Mesodermal cell (in vitro differentiated cells): ENCODE measurements at regions not wholly inside any gene's neighbourhood (a gene's known extent, or its start where the extent isn't known, plus 50 kb on each side); places are given as distances from the start of the nearest gene placed in this dataset.
"Not testable (repeated sequence)": the region's sequence is repeated elsewhere in the genome, so short reads cannot be mapped to it uniquely, and the experiment has no call there.

Source experiments
- H3K27ac ChIP-seq: 2 replicates; pipeline ENCODE4 v1.7.0; 2013; ENCODE audit warnings: mild to moderate bottlenecking, low read depth, low read length, moderate library complexity; ENCODE audit not compliant: severe bottlenecking
- H3K36me3 ChIP-seq: 2 replicates; pipeline ENCODE4 v1.7.1; 2013; ENCODE audit warnings: mild to moderate bottlenecking, low read length, moderate library complexity; ENCODE audit not compliant: control insufficient read depth, insufficient read depth
- H3K4me1 ChIP-seq: one replicate; pipeline ENCODE4 v1.7.1; 2013; ENCODE audit warnings: mild to moderate bottlenecking, low read length; ENCODE audit not compliant: insufficient read depth, control insufficient read depth, poor library complexity, severe bottlenecking
- H3K4me3 ChIP-seq: 2 replicates; pipeline ENCODE4 v1.7.0; 2013; ENCODE audit warnings: low read length, control low read depth, mild to moderate bottlenecking; ENCODE audit not compliant: insufficient read depth, poor library complexity, severe bottlenecking; ENCODE audit errors: extremely low read depth
- H3K9me3 ChIP-seq: 2 replicates; pipeline ENCODE4 v1.7.1; 2013; ENCODE audit warnings: mild to moderate bottlenecking, low read length, moderate library complexity; ENCODE audit not compliant: control insufficient read depth
- WGBS, 2 experiments: methylation state at CpG; one replicate each; pipeline ENCODE4 v1.1.5; 2013; ENCODE audit warnings: missing lambda C conversion rate in 2 of 2; ENCODE audit not compliant: insufficient coverage in 2 of 2; 5-methylcytosine and 5-hydroxymethylcytosine counted together

DNA sequence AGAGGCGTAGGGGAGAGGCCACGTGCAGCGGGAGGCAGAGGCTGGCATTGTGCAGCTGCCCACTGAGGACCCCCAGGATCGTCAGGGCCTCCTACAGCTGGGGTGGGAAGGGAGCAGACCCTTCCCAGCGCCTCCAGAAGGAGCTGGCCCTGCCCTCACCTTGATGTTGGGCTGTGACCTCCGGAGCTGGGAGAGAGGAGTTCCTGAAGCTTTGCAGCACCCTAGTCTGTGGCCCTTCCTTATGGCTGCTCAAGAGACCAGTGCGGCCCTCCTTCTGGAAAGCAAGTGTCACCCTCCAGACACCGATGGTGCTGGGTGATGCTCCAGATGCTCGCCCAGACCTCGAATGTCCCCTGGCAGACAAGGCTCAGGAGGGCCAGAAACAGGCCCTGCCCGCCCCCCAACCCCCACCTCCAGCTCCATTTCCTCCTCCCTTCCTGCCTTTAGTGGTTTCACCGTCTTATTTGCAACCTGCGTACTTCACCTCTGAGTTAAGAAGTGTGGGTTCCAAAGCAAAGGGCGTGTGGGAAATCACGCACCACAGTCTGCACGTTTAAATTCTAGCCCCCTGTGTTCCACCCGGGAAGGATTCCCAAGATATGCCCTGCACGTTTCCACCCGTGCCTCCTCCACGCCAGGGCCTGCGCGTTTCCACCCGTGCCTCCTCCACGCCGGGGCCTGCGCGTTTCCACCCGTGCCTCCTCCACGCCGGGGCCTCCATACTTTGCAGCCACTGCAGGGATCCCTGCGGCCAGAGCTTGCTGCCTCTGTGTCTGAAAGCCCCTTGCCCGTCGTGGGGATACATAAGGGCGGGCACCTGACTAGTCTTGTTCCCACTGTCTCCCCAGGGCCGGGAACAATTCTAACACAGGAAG is 152.6 kb downstream of the NPIPB11 start:
- not testable (repeated sequence) for H3K4me3 ChIP-seq, H3K36me3 ChIP-seq, H3K9me3 ChIP-seq, H3K4me1 ChIP-seq, H3K27ac ChIP-seq
- 86 to 94% methylated on average over 10 to 27 of the region's 35 CpGs for WGBS, 2 experiments

DNA sequence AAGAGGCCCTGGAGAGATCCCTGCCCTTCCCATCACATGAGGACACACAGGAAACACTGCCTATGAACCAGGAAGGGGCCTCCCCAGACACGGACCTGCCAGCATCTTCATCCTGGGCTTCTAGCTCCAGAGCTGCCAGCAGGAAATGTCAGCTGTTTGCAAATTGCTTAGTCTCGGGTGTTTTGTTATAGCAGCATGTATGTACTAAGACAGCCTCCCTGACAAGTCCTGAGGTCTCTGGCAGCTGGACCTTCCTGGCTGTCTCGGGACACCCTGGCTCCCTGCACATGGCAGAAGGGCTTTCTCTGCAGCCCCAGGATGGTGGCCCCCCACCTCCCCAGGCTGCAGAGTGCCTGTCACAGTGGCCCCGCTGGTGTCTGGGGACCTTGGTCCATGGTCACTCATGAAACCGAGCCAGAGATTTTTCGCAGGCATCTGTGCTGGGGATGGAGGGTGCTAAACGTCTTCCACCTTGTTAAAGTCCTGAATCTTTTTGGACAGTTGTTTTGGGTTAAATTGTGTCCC is 153.4 kb downstream of the NPIPB11 start:
- H3K4me3 ChIP-seq, H3K4me1 ChIP-seq, H3K36me3 ChIP-seq, H3K9me3 ChIP-seq, H3K27ac ChIP-seq: not testable (repeated sequence)
- 100% methylated on average over 2 to 3 of the region's 7 CpGs for WGBS, 2 experiments

DNA sequence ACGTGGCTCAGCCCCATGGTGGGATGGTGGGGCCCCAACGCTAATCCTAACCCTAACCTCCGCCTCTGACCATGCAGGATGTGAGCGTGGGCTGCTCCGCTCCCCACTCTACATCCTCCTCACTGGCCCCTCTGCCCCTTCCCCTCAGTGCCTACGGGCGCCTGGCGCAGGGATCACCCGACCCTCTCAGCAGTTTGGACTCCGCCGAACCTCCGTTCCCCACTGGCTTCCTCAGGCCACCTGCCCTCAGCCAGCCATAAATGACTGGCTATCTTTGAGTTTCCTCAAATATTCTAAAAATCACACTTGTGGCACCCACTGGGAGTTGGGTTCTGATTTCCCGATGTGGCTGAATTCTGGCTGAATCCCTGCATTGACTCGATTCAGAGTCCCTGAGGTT is 154.2 kb downstream of the NPIPB11 start:
- not testable (repeated sequence) for H3K27ac ChIP-seq, H3K4me3 ChIP-seq
- 100% methylated on average over 9 to 11 of the region's 14 CpGs for WGBS, 2 experiments

DNA sequence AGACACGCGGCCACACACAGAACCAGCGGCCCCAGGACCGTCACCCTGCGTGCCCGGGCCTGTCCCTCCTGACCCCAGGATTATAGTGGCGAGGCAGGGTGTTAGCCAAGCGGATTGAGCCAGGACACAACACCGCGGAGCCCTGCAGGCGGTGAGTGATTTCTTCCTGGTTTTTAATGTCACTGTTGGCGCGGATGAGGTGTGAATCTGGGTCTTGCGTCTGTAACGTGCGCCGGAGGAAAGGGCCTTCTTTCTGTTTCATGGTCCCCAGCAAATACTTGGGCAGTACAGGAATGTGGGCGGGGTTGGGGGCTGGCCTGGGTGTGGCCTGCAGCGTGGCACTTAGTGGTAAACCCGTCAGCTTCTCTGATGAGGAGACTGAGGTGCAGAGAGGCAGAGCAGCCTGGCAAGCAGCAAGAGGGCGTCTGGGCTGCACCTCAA is 154.9 kb downstream of the NPIPB11 start:
- H3K9me3 ChIP-seq, H3K27ac ChIP-seq, H3K4me1 ChIP-seq, H3K36me3 ChIP-seq, H3K4me3 ChIP-seq: not testable (repeated sequence)
- WGBS, 2 experiments, result 79 to 87% methylated on average over 18 of the region's 21 CpGs

More for the DNA sequence above, 154.2 kb downstream of the NPIPB11 start:
- not testable (repeated sequence) for H3K9me3 ChIP-seq, H3K4me1 ChIP-seq, H3K36me3 ChIP-seq

DNA sequence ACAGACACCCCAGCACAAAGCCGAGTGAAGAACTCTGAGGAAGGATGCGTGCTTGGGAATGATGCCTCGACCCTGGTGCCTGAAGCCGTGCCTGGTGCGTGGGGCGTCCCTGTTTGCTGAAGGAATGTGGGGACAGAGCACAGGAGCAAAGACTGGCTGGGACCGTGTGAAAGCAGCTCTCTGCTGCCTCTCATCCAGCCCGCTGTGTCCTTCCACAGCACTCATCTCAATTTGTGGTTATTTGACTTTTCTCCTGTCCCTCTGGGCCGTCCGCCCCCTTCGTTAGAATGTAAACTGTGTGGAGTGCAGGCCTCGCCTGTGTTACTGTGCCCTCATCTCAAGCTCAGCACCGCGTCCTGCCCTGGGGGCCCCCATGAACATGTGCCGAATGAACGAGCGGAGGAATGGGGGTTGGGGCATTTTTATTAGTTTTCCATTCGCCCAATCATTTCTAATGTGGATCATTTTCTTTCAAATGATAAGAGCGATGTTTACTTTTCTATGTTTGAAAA is 155.5 kb downstream of the NPIPB11 start:
- not testable (repeated sequence) for H3K36me3 ChIP-seq, H3K4me3 ChIP-seq, H3K4me1 ChIP-seq, H3K9me3 ChIP-seq, H3K27ac ChIP-seq
- 76 to 88% methylated on average over 3 to 6 of the region's 19 CpGs for WGBS, 2 experiments

DNA sequence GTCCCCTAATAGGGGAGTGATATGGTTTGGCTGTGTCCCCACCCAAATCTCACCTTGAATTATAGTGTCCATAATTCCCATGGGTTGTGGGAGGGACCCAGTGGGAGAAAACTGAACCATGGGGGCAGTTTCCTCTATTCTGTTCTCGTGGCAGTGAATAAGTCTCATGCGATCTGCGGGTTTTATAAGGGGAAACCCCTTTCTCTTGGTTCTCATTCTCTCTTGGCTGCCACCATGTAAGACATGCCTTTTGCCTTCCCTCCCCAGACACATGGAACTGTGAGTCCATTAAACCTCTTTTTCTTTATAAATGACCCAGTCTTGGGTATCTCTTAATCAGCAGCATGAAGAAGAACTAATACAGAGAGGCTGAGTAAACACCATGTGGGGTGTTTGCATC is 156.0 kb downstream of the NPIPB11 start:
- 89 to 94% methylated on average over 3 of the region's 3 CpGs for WGBS, 2 experiments
- not testable (repeated sequence) for H3K4me3 ChIP-seq, H3K4me1 ChIP-seq, H3K27ac ChIP-seq, H3K36me3 ChIP-seq, H3K9me3 ChIP-seq

DNA sequence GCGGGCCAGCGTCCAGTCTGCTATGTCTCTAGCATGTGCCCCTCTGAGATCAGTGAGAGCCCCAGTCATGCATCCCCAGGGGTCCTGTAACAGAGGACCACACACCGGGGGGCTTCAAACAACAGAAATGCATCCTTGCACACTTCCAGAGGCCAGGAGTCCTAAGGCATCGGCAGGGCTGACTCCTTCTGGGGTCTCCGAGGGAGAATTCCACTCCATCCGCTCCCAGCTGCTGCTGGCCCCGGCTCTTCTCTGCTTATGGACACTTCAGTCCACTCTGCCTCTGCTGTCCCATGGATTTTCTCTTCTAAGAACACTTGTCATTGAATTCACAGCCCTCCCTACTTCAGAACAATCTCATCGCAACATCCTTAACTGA is 157.6 kb downstream of the NPIPB11 start:
- H3K27ac ChIP-seq, result peak overlapping the region; percentile 16
- WGBS, 2 experiments, result 87 to 93% methylated on average over 8 of the region's 8 CpGs
- not testable (repeated sequence) for H3K9me3 ChIP-seq, H3K36me3 ChIP-seq, H3K4me3 ChIP-seq, H3K4me1 ChIP-seq

DNA sequence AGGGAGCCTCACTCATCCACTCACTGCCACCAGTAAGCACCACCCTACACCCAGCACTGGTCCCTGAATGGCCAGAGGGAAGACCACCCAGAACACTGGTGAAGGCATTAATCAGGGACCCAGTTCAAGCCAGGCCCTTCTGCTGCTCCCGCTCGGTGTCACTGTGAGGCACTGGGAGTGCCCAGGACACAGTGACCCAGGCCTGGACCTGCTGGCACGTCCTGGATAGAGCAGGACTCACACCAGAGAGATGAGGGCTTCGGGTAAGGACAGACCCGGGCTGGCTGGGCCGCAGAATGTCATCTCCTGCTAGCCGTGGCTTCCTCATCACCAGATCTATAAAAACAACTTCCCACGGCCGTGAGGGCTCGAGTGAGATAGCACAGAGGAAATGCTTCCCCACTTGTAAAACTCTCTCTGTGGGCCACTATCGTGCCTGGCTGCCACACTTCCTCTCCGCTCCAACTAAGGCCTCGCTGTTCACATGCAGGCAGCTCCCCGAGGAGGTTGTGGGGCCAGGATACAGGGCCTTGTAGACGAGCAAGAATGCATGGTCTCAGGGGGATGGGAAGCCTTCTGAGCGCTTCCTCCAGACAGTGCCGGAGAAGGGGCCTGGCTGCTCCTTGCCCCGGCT is 158.1 kb downstream of the NPIPB11 start:
- not testable (repeated sequence) for H3K4me3 ChIP-seq, H3K36me3 ChIP-seq, H3K4me1 ChIP-seq, H3K9me3 ChIP-seq
- peak overlapping the region; percentile 16 for H3K27ac ChIP-seq
- WGBS, 2 experiments, result 81 to 85% methylated on average over 9 to 14 of the region's 18 CpGs

DNA sequence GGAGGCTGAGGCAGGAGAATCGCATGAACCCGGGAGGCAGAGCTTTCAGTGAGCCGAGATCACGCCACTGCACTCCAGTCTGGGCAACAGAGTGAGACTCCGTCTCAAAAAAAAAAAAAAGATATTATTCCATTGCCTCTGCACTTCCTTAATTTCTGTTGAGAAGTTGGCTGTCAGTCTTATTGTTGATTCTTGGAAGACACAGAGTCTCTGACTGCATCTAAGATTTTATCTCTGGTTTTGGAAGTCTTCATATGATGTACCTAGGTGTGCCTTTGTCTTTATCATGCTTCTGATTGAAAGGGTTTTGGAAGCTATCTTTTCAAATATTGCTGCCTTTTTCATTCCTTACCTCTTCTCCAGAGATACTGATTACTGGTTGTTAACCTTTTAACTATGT is 160.4 kb downstream of the NPIPB11 start:
- H3K4me3 ChIP-seq, H3K36me3 ChIP-seq, H3K27ac ChIP-seq, H3K4me1 ChIP-seq, H3K9me3 ChIP-seq: not testable (repeated sequence)
- WGBS, 2 experiments, result 63 to 100% methylated on average over 1 to 4 of the region's 5 CpGs

DNA sequence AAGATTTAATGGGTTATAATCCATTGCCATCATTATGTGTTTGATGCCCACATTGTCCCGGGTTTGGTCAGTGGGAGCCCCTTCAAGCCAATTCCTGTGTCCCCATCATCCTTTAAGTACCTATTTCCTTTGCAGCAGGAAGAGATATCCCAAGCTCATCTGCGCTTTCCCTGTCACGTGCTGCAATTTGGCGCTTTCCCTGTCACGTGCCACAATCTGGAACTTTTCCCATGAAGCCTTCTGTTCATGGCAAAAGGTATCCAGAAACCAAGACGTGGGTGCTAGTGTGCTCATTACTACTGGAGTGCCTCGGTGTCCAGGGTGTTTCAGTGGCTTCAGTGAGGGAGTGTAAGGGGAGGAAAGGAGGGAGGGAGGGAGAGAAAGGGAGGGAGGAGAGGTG is 168.5 kb downstream of the NPIPB11 start:
- H3K9me3 ChIP-seq, result no peaks in the 10 kb centered on the region
- WGBS, 2 experiments, result 89% methylated on average over 6 of the region's 7 CpGs
- no peak overlapping the region for H3K4me3 ChIP-seq
- no peaks in the 10 kb centered on the region for H3K36me3 ChIP-seq
- no peak overlapping the region for H3K27ac ChIP-seq
- no peaks in the 10 kb centered on the region for H3K4me1 ChIP-seq

DNA sequence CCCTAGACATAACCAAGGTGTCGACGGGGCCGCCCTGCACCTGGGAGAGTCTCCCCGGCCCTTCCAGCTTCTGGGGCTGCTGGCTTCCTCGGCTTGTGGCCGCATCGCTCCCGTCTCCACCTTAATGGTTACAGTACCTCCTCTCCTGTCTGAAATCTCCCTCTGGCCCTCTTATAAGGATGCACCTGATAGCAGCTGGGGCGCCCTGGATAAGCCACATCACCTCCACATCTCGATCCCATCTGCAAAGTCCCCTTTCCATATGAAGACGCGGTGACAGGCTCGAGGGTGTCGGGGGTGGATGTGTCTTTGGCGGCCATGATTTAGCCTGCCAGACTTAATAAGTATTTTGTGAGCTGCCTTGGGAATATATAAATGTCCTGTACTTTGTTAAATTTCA is 169.0 kb downstream of the NPIPB11 start:
- not testable (repeated sequence) for H3K36me3 ChIP-seq, H3K27ac ChIP-seq, H3K4me1 ChIP-seq, H3K9me3 ChIP-seq, H3K4me3 ChIP-seq
- 84 to 87% methylated on average over 3 to 5 of the region's 15 CpGs for WGBS, 2 experiments
